ENCODE measurements at regions not wholly inside any gene's neighbourhood (a gene's known extent, or its start where the extent isn't known, plus 50 kb on each side); places are given as distances from the start of the nearest gene placed in this dataset.

DNA sequence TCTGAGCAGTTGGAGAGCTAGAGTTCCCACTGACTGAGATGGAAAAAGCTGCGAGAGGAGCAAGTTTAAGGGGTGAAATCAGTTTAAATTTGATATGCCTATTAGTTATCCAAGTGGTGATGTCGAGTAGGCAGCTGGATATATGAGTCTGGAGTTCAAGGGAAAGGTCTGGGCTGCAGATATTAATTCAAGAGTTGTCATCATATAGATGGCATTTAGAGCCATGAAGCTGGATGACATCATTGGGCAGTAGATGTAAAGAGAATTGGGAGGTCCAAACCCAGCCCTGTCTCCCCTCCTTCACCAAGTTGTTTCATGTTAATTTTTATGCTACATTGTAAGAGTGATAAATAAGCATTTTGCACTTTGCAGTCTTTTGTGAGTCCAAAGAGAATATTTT, 898.1 kb downstream of the GALC start:
- TF ChIP-seq, protein P1, sequence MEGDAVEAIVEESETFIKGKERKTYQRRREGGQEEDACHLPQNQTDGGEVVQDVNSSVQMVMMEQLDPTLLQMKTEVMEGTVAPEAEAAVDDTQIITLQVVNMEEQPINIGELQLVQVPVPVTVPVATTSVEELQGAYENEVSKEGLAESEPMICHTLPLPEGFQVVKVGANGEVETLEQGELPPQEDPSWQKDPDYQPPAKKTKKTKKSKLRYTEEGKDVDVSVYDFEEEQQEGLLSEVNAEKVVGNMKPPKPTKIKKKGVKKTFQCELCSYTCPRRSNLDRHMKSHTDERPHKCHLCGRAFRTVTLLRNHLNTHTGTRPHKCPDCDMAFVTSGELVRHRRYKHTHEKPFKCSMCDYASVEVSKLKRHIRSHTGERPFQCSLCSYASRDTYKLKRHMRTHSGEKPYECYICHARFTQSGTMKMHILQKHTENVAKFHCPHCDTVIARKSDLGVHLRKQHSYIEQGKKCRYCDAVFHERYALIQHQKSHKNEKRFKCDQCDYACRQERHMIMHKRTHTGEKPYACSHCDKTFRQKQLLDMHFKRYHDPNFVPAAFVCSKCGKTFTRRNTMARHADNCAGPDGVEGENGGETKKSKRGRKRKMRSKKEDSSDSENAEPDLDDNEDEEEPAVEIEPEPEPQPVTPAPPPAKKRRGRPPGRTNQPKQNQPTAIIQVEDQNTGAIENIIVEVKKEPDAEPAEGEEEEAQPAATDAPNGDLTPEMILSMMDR (conservative IDR thresholded peaks at IDR 0.05), result no peak
- TF ChIP-seq EZH2 (IDR thresholded peaks at IDR 0.05; ENCODE audit: low read depth), result no peak

All from PC-9 (cell line).